SJSA1 (cell line): ENCODE measurements at regions not wholly inside any gene's neighbourhood (a gene's known extent, or its start where the extent isn't known, plus 50 kb on each side); places are given as distances from the start of the nearest gene placed in this dataset.

Source experiments
- DNase-seq, 2 experiments: peaks; one replicate each; pipeline ENCODE4 v3.0.0-alpha.2; 2015 to 2020; ENCODE audit warnings: low spot score in 2 of 2, low read depth in 1 of 2
- H3K27ac ChIP-seq: fragments of 250-450 bp; sonication (Bioruptor Pico); 2 replicates; pipeline ENCODE4 v1.5.1; 2020; ENCODE audit warnings: mild to moderate bottlenecking, moderate library complexity
- H3K27me3 ChIP-seq: fragments of 250-450 bp; sonication (Bioruptor Pico); replicated peaks from 2 replicates; pipeline ENCODE4 v1.5.1; 2020; ENCODE audit warnings: mild to moderate bottlenecking, moderate library complexity
- H3K36me3 ChIP-seq: fragments of 250-450 bp; sonication (Bioruptor Pico); 2 replicates; pipeline ENCODE4 v1.5.1; 2020; ENCODE audit warnings: mild to moderate bottlenecking
- H3K4me1 ChIP-seq: fragments of 250-450 bp; sonication (Bioruptor Pico); replicated peaks from 2 replicates; pipeline ENCODE4 v1.6.1; 2021; ENCODE audit warnings: mild to moderate bottlenecking
- H3K4me3 ChIP-seq: fragments of 250-450 bp; sonication (Bioruptor Pico); 2 replicates; pipeline ENCODE4 v1.5.1; 2020; ENCODE audit warnings: mild to moderate bottlenecking
- H3K9me3 ChIP-seq: fragments of 250-450 bp; sonication (Bioruptor Pico); replicated peaks from 2 replicates; pipeline ENCODE4 v1.5.1; 2020; ENCODE audit warnings: mild to moderate bottlenecking

DNA sequence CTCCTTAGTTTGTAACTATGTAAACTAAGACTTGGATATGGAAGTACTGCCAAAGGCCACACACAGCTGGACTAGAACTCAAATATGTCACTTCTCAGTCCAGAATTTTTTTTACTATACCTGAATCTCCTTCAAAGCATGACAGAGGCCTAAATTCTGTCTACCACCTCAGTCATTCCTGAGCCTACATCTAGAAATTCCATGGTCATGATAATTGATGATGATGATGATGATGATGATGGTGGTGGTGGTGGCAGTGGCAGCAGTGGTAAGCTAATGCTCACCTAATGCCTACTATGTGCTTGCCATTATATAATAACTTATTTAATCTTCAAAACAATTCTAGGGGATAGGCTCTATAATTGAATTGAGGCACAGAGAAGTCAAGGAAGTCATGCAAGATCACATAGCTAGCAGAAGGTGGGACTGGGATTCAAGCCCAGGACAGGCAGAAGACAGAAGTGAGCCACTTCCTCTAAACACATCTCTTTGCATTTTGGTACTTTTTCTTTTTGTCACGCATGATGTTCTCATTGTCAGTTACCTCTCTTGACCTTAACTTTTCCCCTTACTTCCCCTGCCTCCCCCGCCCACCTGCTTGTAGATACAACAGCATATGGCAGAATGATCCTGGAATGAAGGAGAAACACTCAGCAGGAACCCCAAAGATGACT is 539.3 kb downstream of the TNS1 start:
- Histone ChIP-seq H3K36me3 (no peaks in the 10 kb centered on the region), H3K27ac (no peak overlapping the region), H3K27me3 (no peaks in the 10 kb centered on the region), H3K4me3 (no peak overlapping the region), H3K4me1 (no peaks in the 10 kb centered on the region), H3K9me3 (no peaks in the 10 kb centered on the region)
- no peak for DNase-seq

DNA sequence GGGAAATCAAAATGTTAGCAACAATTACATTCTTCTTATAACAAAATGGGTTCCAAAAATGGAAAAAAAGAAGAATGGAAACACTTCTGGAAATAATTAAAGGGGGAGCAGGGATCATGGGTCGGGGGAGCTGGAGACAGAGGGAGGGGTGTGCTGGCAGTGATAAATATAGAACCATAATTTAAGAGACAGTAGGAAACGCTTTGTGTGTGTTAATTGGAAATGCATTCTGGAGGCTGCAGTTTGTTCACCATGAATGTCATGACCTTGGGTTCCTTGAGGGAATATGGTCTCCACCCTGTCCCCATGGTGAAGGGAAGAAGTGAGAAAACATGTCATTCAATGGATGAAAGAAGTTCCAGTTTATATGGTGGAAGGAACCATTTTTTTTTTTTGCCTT is 540.7 kb downstream of the TNS1 start:
- Histone ChIP-seq H3K4me3 (no peak overlapping the region), H3K9me3 (no peaks in the 10 kb centered on the region), H3K27ac (no peak overlapping the region), H3K36me3 (no peaks in the 10 kb centered on the region), H3K4me1 (no peaks in the 10 kb centered on the region), H3K27me3 (no peaks in the 10 kb centered on the region)
- DNase-seq: no peak

DNA sequence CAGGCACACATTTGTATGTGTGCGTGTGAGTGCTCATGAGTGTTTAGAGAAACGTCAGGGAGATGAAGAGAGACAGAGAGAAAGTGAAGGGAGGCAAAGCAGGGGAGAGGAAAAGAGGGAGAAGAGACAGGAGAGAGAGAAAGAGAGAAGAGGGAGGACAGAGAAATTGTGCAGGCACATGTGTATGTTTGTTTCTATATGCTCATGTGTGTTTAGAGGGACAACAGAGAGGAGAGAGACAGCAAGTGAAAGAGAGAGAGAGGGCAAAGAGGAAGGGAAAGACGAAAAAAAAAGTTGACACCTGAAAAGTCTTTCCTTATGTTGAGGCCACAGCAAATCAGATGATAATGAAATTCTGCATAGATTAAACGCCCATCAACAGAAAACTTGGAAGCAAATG is 541.1 kb downstream of the TNS1 start:
- no peaks in the 10 kb centered on the region for H3K27me3 ChIP-seq
- no peak overlapping the region for H3K4me3 ChIP-seq
- H3K9me3 ChIP-seq: no peaks in the 10 kb centered on the region
- no peaks in the 10 kb centered on the region for H3K36me3 ChIP-seq
- DNase-seq: no peak
- H3K27ac ChIP-seq: no peak overlapping the region
- no peaks in the 10 kb centered on the region for H3K4me1 ChIP-seq

DNA sequence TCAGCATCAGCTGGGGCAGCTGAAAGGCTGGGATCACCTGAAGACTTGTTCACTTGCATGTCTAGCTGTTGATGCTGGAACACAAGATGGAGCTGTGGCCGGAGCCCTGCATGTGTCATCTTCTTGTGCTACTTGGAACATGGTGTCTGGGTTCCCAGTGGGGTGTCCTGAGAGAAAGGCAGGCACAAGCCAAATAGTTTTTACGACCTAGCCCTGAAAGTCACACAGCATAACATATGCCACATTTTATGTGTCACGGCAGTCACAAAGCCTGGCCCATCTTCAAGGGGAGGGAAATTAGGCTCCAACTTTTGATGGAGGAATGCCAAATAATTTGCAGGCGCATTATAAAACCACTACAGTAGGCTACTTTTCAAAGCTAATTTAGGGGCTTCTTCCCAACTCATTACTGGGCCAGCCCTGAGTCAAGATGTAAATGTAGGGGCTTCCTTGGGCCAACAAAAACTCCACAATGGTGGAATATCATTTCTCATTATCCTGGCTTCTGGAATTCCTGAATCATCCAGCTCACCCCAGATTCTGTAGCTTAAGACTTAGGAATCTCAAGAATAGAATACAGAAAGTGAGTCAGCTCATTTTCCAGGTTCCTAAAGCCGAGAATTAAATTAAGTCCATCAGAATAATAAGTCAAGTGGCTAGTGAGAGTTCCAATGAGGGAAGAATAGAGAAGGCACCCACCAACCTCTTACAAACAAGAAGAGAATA is 543.0 kb downstream of the TNS1 start:
- DNase-seq: no peak
- H3K4me3 ChIP-seq: no peak overlapping the region
- no peaks in the 10 kb centered on the region for H3K27me3 ChIP-seq
- H3K36me3 ChIP-seq: no peaks in the 10 kb centered on the region
- H3K4me1 ChIP-seq: no peaks in the 10 kb centered on the region
- H3K27ac ChIP-seq: no peak overlapping the region
- no peaks in the 10 kb centered on the region for H3K9me3 ChIP-seq

DNA sequence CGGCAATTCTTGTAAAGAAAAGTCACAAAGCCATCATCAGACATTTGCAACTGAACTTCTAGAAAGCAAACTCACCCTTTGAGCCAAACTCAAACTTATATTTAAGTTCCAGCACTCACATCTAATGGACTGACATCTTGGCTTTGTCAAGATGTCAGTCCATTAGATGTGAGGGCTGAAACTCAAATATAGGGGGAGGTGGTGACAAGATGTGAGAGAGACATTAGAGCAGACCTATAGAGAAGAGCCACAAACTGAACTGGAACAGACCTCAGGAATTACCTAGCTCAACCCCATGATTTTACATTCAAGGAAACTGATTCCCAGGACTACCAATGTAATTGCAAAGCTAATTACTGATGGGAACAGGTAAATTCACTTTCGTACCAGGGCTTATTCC is 543.8 kb downstream of the TNS1 start:
- Histone ChIP-seq H3K27me3 (no peaks in the 10 kb centered on the region), H3K36me3 (no peaks in the 10 kb centered on the region), H3K9me3 (no peaks in the 10 kb centered on the region), H3K4me1 (no peaks in the 10 kb centered on the region), H3K4me3 (no peak overlapping the region), H3K27ac (no peak overlapping the region)
- DNase-seq: no peak

DNA sequence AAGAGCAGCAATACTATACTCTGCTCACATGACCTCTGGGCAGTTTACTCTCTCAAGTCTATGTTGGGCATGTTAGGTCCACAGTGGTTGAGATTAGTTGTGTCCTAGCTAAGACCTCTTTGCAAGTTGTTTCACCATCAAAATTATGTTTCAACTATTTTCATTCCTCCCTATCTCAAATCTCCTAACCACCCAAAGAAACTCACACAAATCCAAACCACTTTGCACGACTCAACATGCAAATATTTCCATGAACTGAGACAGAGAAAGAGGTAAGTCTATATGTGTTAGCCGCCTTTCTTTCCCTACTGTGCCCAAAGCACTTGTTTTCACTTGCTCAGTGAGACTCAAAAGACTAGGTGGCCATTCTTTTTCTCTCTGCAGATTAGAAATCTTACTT is 546.8 kb downstream of the TNS1 start:
- no peak overlapping the region for H3K27ac ChIP-seq
- no peak for DNase-seq

DNA sequence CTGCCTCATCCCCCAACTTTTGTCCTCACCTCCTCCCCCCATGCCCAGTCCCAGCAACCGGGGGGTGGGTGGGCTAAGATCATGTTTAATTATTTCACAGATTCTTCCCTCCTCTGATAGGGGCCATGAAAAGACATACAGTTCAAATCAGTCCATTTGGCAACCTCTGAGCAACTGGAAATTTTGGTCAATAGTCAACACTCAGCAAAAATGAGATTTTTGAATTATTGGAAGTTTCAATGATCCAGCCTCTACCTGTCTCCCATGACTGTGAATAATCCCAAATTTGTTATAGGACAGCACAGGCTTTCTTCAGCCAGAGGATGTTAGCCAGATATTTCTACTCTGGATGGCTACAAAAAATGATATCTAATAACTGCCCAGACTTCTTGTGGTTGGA is 549.9 kb downstream of the TNS1 start:
- H3K4me1 ChIP-seq: peaks cover 6% of the 10 kb centered on the region
- no peak overlapping the region for H3K4me3 ChIP-seq
- DNase-seq: no peak
- H3K27me3 ChIP-seq: no peaks in the 10 kb centered on the region
- no peak overlapping the region for H3K27ac ChIP-seq
- H3K36me3 ChIP-seq: no peaks in the 10 kb centered on the region
- no peaks in the 10 kb centered on the region for H3K9me3 ChIP-seq

More for the DNA sequence above, 546.8 kb downstream of the TNS1 start:
- Histone ChIP-seq H3K4me1 (peaks cover 6% of the 10 kb centered on the region), H3K36me3 (no peaks in the 10 kb centered on the region), H3K27me3 (no peaks in the 10 kb centered on the region), H3K9me3 (no peaks in the 10 kb centered on the region), H3K4me3 (no peak overlapping the region)

DNA sequence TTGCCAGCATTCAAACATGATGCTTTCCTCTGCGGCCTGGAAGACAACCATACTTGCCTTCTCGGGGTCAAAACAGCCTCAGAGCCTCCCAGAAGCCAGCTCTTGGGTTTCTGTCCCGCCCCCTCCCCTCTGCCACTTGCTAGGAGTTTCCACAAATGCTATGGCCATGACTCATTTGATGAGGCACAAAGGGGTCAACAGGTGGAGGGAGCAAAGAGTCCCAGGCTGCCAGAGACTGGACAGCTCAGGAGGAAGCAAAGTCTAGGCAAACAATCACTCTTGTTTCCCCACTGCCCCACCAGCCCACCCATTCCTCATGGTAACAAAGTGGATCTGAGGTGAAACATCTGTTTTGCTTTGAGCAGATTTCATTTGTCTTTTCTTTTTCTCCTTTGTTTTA is 551.1 kb downstream of the TNS1 start:
- H3K4me1 ChIP-seq: peaks cover 6% of the 10 kb centered on the region
- H3K4me3 ChIP-seq: no peak overlapping the region
- no peaks in the 10 kb centered on the region for H3K9me3 ChIP-seq
- H3K27me3 ChIP-seq: no peaks in the 10 kb centered on the region
- H3K27ac ChIP-seq: no peak overlapping the region
- DNase-seq: peak in 1 of 2 experiments; percentile 7
- no peaks in the 10 kb centered on the region for H3K36me3 ChIP-seq

DNA sequence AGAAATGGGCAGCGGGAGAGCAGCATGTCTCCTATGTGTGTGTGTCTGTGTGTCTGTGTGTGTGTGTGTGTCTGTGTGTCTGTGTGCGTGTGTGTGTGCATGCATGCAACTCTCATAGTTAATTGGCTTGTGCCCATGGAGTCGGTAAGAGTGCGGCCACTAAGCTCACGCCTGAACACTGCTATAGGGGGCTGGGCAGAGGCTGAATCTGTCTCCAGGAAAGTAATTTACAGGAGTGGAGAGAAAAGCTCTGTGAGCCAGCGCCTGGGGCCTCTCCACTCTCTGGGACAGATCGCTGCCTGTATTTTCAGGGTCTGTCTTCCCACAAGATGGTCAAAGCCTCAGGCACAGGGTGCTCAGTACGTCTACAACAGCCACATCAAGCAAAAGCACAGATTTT is 553.4 kb downstream of the TNS1 start:
- DNase-seq: no peak
- peaks cover 6% of the 10 kb centered on the region for H3K4me1 ChIP-seq
- H3K27me3 ChIP-seq: no peaks in the 10 kb centered on the region
- no peaks in the 10 kb centered on the region for H3K9me3 ChIP-seq
- H3K4me3 ChIP-seq: no peak overlapping the region
- no peak overlapping the region for H3K27ac ChIP-seq
- H3K36me3 ChIP-seq: no peaks in the 10 kb centered on the region

DNA sequence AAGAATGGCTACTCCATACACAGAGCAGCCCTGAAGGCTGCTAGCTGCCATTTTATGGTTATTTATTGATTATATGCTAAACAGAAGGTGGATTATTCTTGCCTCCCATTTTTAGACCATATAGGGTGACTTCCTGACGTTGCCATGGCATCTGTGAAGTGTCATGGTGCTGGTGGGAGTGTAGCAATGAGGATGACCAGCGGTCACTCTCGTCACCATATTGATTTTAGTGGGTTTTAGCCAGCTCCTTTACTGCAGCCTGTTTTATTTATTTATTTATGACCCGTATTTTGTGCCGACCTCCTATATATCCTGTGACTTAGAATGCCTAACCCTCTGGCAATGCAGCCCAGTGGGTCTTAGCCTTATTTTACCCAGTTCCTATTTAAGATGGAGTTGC is 553.9 kb downstream of the TNS1 start:
- Histone ChIP-seq H3K27me3 (no peaks in the 10 kb centered on the region), H3K27ac (no peak overlapping the region), H3K9me3 (no peaks in the 10 kb centered on the region), H3K4me3 (no peak overlapping the region), H3K36me3 (no peaks in the 10 kb centered on the region), H3K4me1 (peaks cover 6% of the 10 kb centered on the region)
- DNase-seq: no peak

DNA sequence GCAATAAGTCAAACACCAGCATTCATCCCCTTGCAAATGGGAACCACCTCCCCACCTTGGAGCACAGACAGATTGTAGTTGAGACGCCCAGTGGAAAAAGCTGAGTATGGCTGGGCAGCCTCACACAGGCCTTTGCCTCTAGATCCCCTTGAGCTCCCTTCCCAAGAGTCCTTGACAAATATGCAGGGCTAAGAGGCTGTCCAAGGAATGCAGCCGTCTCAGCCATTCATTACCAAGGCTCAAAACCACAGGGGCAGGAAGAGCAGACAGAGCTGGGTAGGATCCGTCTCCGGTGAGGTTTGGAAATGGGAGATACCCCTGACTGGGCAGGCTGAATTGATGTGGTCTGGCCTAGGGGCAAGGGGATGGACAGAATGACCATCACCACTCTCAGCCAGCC is 557.1 kb downstream of the TNS1 start:
- H3K9me3 ChIP-seq: no peaks in the 10 kb centered on the region

DNA sequence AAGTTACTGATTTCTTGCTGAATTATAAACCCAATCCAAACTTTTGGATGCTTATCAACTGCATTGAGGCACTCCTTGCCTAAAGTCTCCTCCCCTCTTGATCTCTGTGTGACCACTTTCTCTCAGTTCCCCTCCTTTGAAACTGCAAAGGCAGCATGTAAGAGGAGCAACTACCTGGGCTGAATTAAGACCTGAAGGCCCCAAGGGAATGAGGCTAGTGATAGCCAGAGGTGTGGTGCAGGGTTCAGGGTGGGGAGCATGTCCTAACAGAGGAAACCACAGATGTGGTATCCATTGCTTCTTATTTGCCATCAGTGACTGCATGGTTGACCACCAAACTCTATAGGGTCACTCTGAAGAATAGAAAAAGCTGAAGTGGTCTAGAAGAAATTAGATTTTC is 557.9 kb downstream of the TNS1 start:
- Histone ChIP-seq H3K36me3 (no peaks in the 10 kb centered on the region), H3K27me3 (no peaks in the 10 kb centered on the region), H3K27ac (no peak overlapping the region), H3K9me3 (no peaks in the 10 kb centered on the region), H3K4me1 (no peaks in the 10 kb centered on the region), H3K4me3 (no peak overlapping the region)
- no peak for DNase-seq

More for the DNA sequence above, 557.1 kb downstream of the TNS1 start:
- no peaks in the 10 kb centered on the region for H3K27me3 ChIP-seq
- no peak overlapping the region for H3K27ac ChIP-seq
- H3K36me3 ChIP-seq: no peaks in the 10 kb centered on the region
- H3K4me1 ChIP-seq: no peaks in the 10 kb centered on the region
- H3K4me3 ChIP-seq: no peak overlapping the region
- no peak for DNase-seq

DNA sequence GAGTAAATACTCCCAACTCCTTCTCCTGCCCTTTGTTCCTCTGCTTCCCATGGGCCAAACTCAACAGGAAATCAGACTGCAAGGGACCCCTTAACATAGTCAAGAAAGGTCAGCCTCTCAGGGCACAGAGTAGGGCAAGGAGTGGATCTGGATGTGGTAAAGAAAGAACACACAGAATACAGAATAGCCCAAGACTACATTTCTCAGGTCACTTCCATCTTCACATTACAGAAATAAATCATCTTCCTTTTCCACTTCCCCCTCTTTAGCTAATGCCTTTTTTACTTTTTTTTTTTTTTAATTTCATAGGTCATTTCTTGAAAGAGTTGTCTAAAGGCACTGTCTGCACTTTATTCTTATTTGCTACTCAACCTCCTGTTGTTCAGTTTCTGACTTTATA is 558.3 kb downstream of the TNS1 start:
- DNase-seq: no peak
- no peaks in the 10 kb centered on the region for H3K4me1 ChIP-seq
- H3K9me3 ChIP-seq: no peaks in the 10 kb centered on the region
- no peaks in the 10 kb centered on the region for H3K36me3 ChIP-seq
- no peak overlapping the region for H3K4me3 ChIP-seq
- no peaks in the 10 kb centered on the region for H3K27me3 ChIP-seq
- no peak overlapping the region for H3K27ac ChIP-seq

DNA sequence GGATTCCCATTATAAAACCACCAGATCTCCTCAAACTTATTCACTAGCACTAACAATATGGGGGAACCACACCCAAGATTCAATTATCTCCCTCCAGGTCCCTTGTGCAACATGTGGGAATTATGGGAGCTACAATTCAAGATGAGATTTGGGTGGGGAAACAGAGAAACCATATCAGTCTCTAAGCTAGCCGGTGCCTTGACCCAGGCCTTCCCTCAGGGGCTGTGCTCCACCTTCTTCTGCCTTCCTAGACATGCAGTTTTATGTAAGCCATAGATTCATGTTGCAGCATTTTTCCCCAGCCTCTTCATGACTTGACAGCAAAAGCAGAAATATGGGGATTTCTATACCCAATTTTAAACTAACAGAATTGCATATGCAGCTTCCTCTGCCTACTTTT is 559.2 kb downstream of the TNS1 start:
- Histone ChIP-seq H3K27ac (no peak overlapping the region), H3K36me3 (no peaks in the 10 kb centered on the region), H3K9me3 (no peaks in the 10 kb centered on the region), H3K4me3 (no peak overlapping the region), H3K4me1 (no peaks in the 10 kb centered on the region), H3K27me3 (no peaks in the 10 kb centered on the region)
- no peak for DNase-seq

DNA sequence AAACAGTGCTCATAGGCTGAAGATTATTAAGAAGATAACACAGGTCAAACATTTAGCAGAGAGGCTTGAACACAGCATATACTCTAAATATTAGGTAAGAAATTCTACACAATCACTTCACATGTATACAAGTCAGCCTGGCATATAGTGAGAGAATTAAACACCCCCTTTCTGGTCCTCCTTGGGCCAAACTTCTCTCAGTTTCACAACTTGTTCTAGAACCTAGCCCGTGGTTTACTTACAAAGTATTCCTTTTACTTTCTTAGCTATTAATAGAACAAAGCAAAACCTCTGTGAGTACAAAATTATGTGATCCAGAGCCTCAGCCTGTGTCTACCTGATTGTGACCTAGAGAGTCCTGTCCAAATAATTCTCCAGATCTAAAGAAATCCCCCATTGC is 562.8 kb downstream of the TNS1 start:
- Histone ChIP-seq H3K4me1 (no peaks in the 10 kb centered on the region), H3K27ac (no peak overlapping the region), H3K4me3 (no peak overlapping the region), H3K27me3 (no peaks in the 10 kb centered on the region), H3K36me3 (no peaks in the 10 kb centered on the region), H3K9me3 (no peaks in the 10 kb centered on the region)
- DNase-seq: no peak
